WTC11 (cell line): ENCODE measurements at regions not wholly inside any gene's neighbourhood (a gene's known extent, or its start where the extent isn't known, plus 50 kb on each side); places are given as distances from the start of the nearest gene placed in this dataset.

Source experiments
- ATAC-seq: fragments of 200-7000 bp; cut with Tn5 transposase; 2 replicates; pipeline ENCODE4 v1.10.0; 2021; ENCODE audit warnings: mild to moderate bottlenecking, moderate library complexity
- CTCF ChIA-PET: fragments of 300-600 bp; sonication (Branson Sonifier 250); formaldehyde crosslinking; loops from one replicate; lab custom pipeline; 2021; ENCODE audit warnings: antibody characterized with exemption; lab: Charles Lee
- POLR2A ChIA-PET: fragments of 350-600 bp; sonication (Branson Sonifier 250); formaldehyde crosslinking; loops from one replicate; lab custom pipeline; 2021; ENCODE audit warnings: antibody characterized with exemption; lab: Charles Lee
- DNase-seq: peaks from one replicate; pipeline ENCODE4 v3.0.0; 2021; ENCODE audit warnings: low spot score
- H3K27ac Mint-ChIP-seq: 2 replicates; pipeline ENCODE4 v1.8.0; 2021; ENCODE audit warnings: mixed read lengths
- H3K27me3 Mint-ChIP-seq: 2 replicates; pipeline ENCODE4 v1.8.0; 2021; ENCODE audit warnings: low read depth, mild to moderate bottlenecking, moderate library complexity, mixed read lengths
- H3K36me3 Mint-ChIP-seq: 2 replicates; pipeline ENCODE4 v1.8.0; 2021; ENCODE audit warnings: mixed read lengths
- H3K4me1 Mint-ChIP-seq: 2 replicates; pipeline ENCODE4 v1.8.0; 2022; ENCODE audit warnings: mixed read lengths
- H3K4me3 Mint-ChIP-seq: 2 replicates; pipeline ENCODE4 v1.8.0; 2021; ENCODE audit warnings: mild to moderate bottlenecking, moderate library complexity, mixed read lengths
- H3K9me3 Mint-ChIP-seq: 2 replicates; pipeline ENCODE4 v1.8.0; 2021; ENCODE audit warnings: mixed read lengths
- CREB1 ChIP-seq: sonication (generic); formaldehyde crosslinking; IDR thresholded peaks from 2 replicates; pipeline ENCODE4 v1.8.0; 2023; ENCODE audit warnings: mild to moderate bottlenecking, missing genetic modification reagents
- FOXP1 ChIP-seq: sonication (generic); formaldehyde crosslinking; IDR thresholded peaks from 2 replicates; pipeline ENCODE4 v1.8.0; 2022; ENCODE audit warnings: missing genetic modification reagents, mild to moderate bottlenecking, moderate library complexity, borderline replicate concordance
- GTF2I ChIP-seq: fragments of 250-450 bp; sonication (Bioruptor Pico); conservative IDR thresholded peaks from 2 replicates; pipeline ENCODE4 v1.4.0; 2021; ENCODE audit warnings: mild to moderate bottlenecking
- HMGXB4 ChIP-seq: sonication (generic); formaldehyde crosslinking; IDR thresholded peaks from 2 replicates; pipeline ENCODE4 v1.8.1; 2023; ENCODE audit warnings: mild to moderate bottlenecking, moderate library complexity, missing genetic modification reagents
- IRF2 ChIP-seq: sonication (generic); formaldehyde crosslinking; IDR thresholded peaks from 2 replicates; pipeline ENCODE4 v1.8.0; 2022; ENCODE audit warnings: low read depth, missing genetic modification reagents, borderline replicate concordance
- SMAD4 ChIP-seq: sonication (generic); formaldehyde crosslinking; IDR thresholded peaks from 2 replicates; pipeline ENCODE4 v1.8.0; 2022; ENCODE audit warnings: mild to moderate bottlenecking, missing genetic modification reagents
- ZNF232 ChIP-seq: sonication (generic); formaldehyde crosslinking; IDR thresholded peaks from 2 replicates; pipeline ENCODE4 v1.8.0; 2022; ENCODE audit warnings: mild to moderate bottlenecking, missing genetic modification reagents
- ZNF416 ChIP-seq: fragments of 250-450 bp; sonication (Bioruptor Pico); IDR thresholded peaks from 2 replicates; pipeline ENCODE4 v1.9.0; 2021; ENCODE audit warnings: mild to moderate bottlenecking, inconsistent platforms
- ZNF425 ChIP-seq: fragments of 250-450 bp; sonication (Bioruptor Pico); conservative IDR thresholded peaks from 2 replicates; pipeline ENCODE4 v1.9.0; 2021; ENCODE audit warnings: mild to moderate bottlenecking
- ZNF512 ChIP-seq: sonication (generic); formaldehyde crosslinking; IDR thresholded peaks from 2 replicates; pipeline ENCODE4 v1.8.1; 2022; ENCODE audit warnings: missing genetic modification reagents, borderline replicate concordance
- TF ChIP-seq, protein P1 (sequence below): fragments of 200-600 bp; IDR thresholded peaks from 2 replicates; pipeline ENCODE4 v1.8.0; 2022; ENCODE audit warnings: antibody characterized with exemption
- TF ChIP-seq, protein P2 (sequence below): sonication (generic); formaldehyde crosslinking; IDR thresholded peaks from 2 replicates; pipeline ENCODE4 v1.8.0; 2023; ENCODE audit warnings: missing genetic modification reagents
- TF ChIP-seq, protein P3 (sequence below): sonication (generic); formaldehyde crosslinking; IDR thresholded peaks from 2 replicates; pipeline ENCODE4 v1.8.1; 2023; ENCODE audit warnings: mild to moderate bottlenecking, missing genetic modification reagents

- Mint-ChIP-seq H3K4me1 (peaks cover 33% of the 10 kb centered on the region), H3K4me3 (no peak overlapping the region)
- POLR2A ChIA-PET: no interaction called here
Observed at GRCh38 chr1:229106526-229107125, 164.3 kb upstream of the RAB4A start.

More at GRCh38 chr1:229106526-229107125, 164.3 kb upstream of the RAB4A start:
- Mint-ChIP-seq H3K36me3 (no peaks in the 10 kb centered on the region), H3K27ac (no peak overlapping the region; the same call in 1 of the 2 replicates), H3K9me3 (no peaks in the 10 kb centered on the region), H3K27me3 (no peaks in the 10 kb centered on the region; the same call in 1 of the 2 replicates)
- DNase-seq (no peak), ATAC-seq (no peak)
- CTCF ChIA-PET: no interaction called here
- no peak for TF ChIP-seq FOXP1 (CRISPR knock-in tag)
- no peak for TF ChIP-seq HMGXB4 (CRISPR knock-in tag)
- TF ChIP-seq IRF2 (CRISPR knock-in tag): no peak
- TF ChIP-seq ZNF425 (CRISPR knock-in tag): no peak
- TF ChIP-seq, protein P1, sequence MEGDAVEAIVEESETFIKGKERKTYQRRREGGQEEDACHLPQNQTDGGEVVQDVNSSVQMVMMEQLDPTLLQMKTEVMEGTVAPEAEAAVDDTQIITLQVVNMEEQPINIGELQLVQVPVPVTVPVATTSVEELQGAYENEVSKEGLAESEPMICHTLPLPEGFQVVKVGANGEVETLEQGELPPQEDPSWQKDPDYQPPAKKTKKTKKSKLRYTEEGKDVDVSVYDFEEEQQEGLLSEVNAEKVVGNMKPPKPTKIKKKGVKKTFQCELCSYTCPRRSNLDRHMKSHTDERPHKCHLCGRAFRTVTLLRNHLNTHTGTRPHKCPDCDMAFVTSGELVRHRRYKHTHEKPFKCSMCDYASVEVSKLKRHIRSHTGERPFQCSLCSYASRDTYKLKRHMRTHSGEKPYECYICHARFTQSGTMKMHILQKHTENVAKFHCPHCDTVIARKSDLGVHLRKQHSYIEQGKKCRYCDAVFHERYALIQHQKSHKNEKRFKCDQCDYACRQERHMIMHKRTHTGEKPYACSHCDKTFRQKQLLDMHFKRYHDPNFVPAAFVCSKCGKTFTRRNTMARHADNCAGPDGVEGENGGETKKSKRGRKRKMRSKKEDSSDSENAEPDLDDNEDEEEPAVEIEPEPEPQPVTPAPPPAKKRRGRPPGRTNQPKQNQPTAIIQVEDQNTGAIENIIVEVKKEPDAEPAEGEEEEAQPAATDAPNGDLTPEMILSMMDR: no peak
- TF ChIP-seq CREB1: no peak
- TF ChIP-seq, protein P2, sequence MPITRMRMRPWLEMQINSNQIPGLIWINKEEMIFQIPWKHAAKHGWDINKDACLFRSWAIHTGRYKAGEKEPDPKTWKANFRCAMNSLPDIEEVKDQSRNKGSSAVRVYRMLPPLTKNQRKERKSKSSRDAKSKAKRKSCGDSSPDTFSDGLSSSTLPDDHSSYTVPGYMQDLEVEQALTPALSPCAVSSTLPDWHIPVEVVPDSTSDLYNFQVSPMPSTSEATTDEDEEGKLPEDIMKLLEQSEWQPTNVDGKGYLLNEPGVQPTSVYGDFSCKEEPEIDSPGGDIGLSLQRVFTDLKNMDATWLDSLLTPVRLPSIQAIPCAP (CRISPR knock-in tag): no peak
- no peak for TF ChIP-seq SMAD4 (CRISPR knock-in tag)
- TF ChIP-seq GTF2I (CRISPR knock-in tag): no peak
- no peak for TF ChIP-seq ZNF512
- no peak for TF ChIP-seq ZNF232 (CRISPR knock-in tag)
- TF ChIP-seq, protein P3, sequence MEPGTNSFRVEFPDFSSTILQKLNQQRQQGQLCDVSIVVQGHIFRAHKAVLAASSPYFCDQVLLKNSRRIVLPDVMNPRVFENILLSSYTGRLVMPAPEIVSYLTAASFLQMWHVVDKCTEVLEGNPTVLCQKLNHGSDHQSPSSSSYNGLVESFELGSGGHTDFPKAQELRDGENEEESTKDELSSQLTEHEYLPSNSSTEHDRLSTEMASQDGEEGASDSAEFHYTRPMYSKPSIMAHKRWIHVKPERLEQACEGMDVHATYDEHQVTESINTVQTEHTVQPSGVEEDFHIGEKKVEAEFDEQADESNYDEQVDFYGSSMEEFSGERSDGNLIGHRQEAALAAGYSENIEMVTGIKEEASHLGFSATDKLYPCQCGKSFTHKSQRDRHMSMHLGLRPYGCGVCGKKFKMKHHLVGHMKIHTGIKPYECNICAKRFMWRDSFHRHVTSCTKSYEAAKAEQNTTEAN (CRISPR knock-in tag): no peak
- TF ChIP-seq ZNF416 (CRISPR knock-in tag): no peak
